CD14-positive monocyte (primary cell): ENCODE measurements at regions not wholly inside any gene's neighbourhood (a gene's known extent, or its start where the extent isn't known, plus 50 kb on each side); places are given as distances from the start of the nearest gene placed in this dataset.

Source experiments
- DNase-seq, 3 donors: peaks; one replicate each; pipeline ENCODE4 v3.0.0-alpha.2; 2011 to 2022
- H2AFZ ChIP-seq: 2 replicates; pipeline ENCODE4 v1.6.0; 2012; ENCODE audit warnings: mild to moderate bottlenecking, low read depth, low read length, inconsistent platforms; ENCODE audit not compliant: insufficient read depth, poor library complexity, severe bottlenecking
- H3K27ac ChIP-seq, 2 donors: 1 replicate in 1 of 2; 2 replicates in 1 of 2; pipeline ENCODE4 v1.5.1; 2012 to 2013; ENCODE audit warnings: low read length in 2 of 2, control low read depth in 1 of 2, inconsistent platforms in 1 of 2, low read depth in 1 of 2, mild to moderate bottlenecking in 1 of 2
- H3K27me3 ChIP-seq, 2 donors: one replicate each; pipeline versions ENCODE4 v1.6.0 to v1.6.1; 2011 to 2013; ENCODE audit warnings: low read length in 2 of 2; ENCODE audit not compliant: control insufficient read depth in 2 of 2, insufficient read depth in 2 of 2
- H3K36me3 ChIP-seq, 2 donors: replicated peaks in 1 of 2; 1 replicate in 1 of 2; 2 replicates in 1 of 2; pipeline versions ENCODE4 v1.5.1 to v1.6.1; 2012 to 2013; ENCODE audit warnings: low read length in 2 of 2, control low read depth in 1 of 2, inconsistent platforms in 1 of 2, mild to moderate bottlenecking in 1 of 2; ENCODE audit not compliant: insufficient read depth in 2 of 2, control insufficient read depth in 1 of 2
- H3K4me1 ChIP-seq, 2 donors: 1 replicate in 1 of 2; 2 replicates in 1 of 2; pipeline versions ENCODE4 v1.5.1 to v1.6.1; 2012 to 2013; ENCODE audit warnings: low read length in 2 of 2, control low read depth in 1 of 2, inconsistent platforms in 1 of 2, mild to moderate bottlenecking in 1 of 2, moderate library complexity in 1 of 2; ENCODE audit not compliant: insufficient read depth in 2 of 2, control insufficient read depth in 1 of 2
- H3K4me2 ChIP-seq: replicated peaks from 2 replicates; pipeline ENCODE3; 2012; ENCODE audit warnings: low read length, moderate library complexity, mild to moderate bottlenecking; ENCODE audit not compliant: poor library complexity, severe bottlenecking; ENCODE audit errors: extremely low read depth
- H3K4me3 ChIP-seq, 3 experiments: fragments of 200-600 bp in 1 of 3; sonication (generic) in 1 of 3; replicated peaks in 1 of 3; 1 replicate in 2 of 3; 2 replicates in 1 of 3; pipeline ENCODE4 v1.5.1; 2011 to 2013; ENCODE audit warnings: low read length in 3 of 3, mild to moderate bottlenecking in 3 of 3, control low read depth in 2 of 3, low read depth in 2 of 3, inconsistent platforms in 1 of 3, moderate library complexity in 1 of 3
- H3K79me2 ChIP-seq: 2 replicates; pipeline ENCODE4 v1.6.0; 2012; ENCODE audit warnings: mild to moderate bottlenecking, control low read depth, inconsistent platforms, low read length, moderate library complexity; ENCODE audit not compliant: insufficient read depth
- H3K9ac ChIP-seq: 2 replicates; pipeline ENCODE4 v1.6.0; 2017; ENCODE audit warnings: low read length, mild to moderate bottlenecking; ENCODE audit not compliant: insufficient read depth, poor library complexity, severe bottlenecking
- H3K9me3 ChIP-seq, 2 donors: replicated peaks in 1 of 2; 1 replicate in 1 of 2; 2 replicates in 1 of 2; pipeline versions ENCODE4 v1.5.1 to v1.6.1; 2012 to 2013; ENCODE audit warnings: low read length in 2 of 2, control low read depth in 1 of 2; ENCODE audit not compliant: control insufficient read depth in 1 of 2, insufficient read depth in 1 of 2
- H4K20me1 ChIP-seq: 2 replicates; pipeline ENCODE4 v1.6.0; 2012; ENCODE audit warnings: mild to moderate bottlenecking, low read length, control low read depth, moderate library complexity; ENCODE audit not compliant: insufficient read depth
- H3K27ac Mint-ChIP-seq, 7 donors: one replicate each; pipeline ENCODE4 v1.8.0; 2020; ENCODE audit warnings: mild to moderate bottlenecking in 7 of 7, mixed read lengths in 7 of 7, moderate library complexity in 6 of 7, inconsistent platforms in 2 of 7
- H3K27me3 Mint-ChIP-seq, 3 donors: one replicate each; pipeline ENCODE4 v1.8.0; 2021 to 2022; ENCODE audit warnings: low read depth in 3 of 3, mild to moderate bottlenecking in 3 of 3, mixed read lengths in 3 of 3, moderate library complexity in 3 of 3, inconsistent platforms in 1 of 3
- H3K36me3 Mint-ChIP-seq, 2 donors: one replicate each; pipeline ENCODE4 v1.8.0; 2020; ENCODE audit warnings: mixed read lengths in 2 of 2, inconsistent platforms in 1 of 2, mild to moderate bottlenecking in 1 of 2
- H3K4me1 Mint-ChIP-seq: one replicate; pipeline ENCODE4 v1.8.0; 2020; ENCODE audit warnings: mild to moderate bottlenecking, mixed read lengths
- H3K4me3 Mint-ChIP-seq, 2 donors: one replicate each; pipeline ENCODE4 v1.8.0; 2020; ENCODE audit warnings: mild to moderate bottlenecking in 2 of 2, mixed read lengths in 2 of 2, moderate library complexity in 1 of 2
- H3K9me3 Mint-ChIP-seq, 7 donors: one replicate each; pipeline ENCODE4 v1.8.0; 2020 to 2022; ENCODE audit warnings: mixed read lengths in 7 of 7, mild to moderate bottlenecking in 6 of 7, moderate library complexity in 6 of 7, inconsistent platforms in 2 of 7
- CTCF ChIP-seq: fragments of 200-600 bp; IDR thresholded peaks from one replicate; pipeline ENCODE4 v1.8.0; 2022; ENCODE audit warnings: antibody characterized with exemption, mild to moderate bottlenecking
- WGBS: methylation state at CpG from one replicate; pipeline ENCODE4 v1.1.5; 2013; ENCODE audit warnings: missing lambda C conversion rate; ENCODE audit not compliant: insufficient coverage; 5-methylcytosine and 5-hydroxymethylcytosine counted together
- intact Hi-C, 2 donors: fragments of 100-400 bp; cut with micrococcal nuclease; formaldehyde crosslinking; loops; one replicate each; pipeline versions ENCODE4 v1.15.0 to v1.15.1; 2023

- intact Hi-C loops, result no loop called here
- Histone ChIP-seq H3K9ac (no peak overlapping the region), H3K27ac (no peak overlapping the region), H3K4me2 (no peak overlapping the region), H3K4me1 (no peaks in the 10 kb centered on the region), H3K27me3 (no peaks in the 10 kb centered on the region), H2AFZ (no peak overlapping the region), H3K9me3 (peaks cover 0 to 11% of the 10 kb centered on the region in 2 donors), H3K79me2 (no peaks in the 10 kb centered on the region), H3K4me3 (no peak overlapping the region), H3K36me3 (no peaks in the 10 kb centered on the region), H4K20me1 (no peaks in the 10 kb centered on the region)
- peaks cover 0 to 6% (median 0%) of the 10 kb centered on the region in 7 donors for H3K9me3 Mint-ChIP-seq
- no peak for TF ChIP-seq CTCF
- H3K27me3 Mint-ChIP-seq, result no peaks in the 10 kb centered on the region
- DNase-seq, result no peak
- WGBS, result no CpG with 5 or more reads among the region's 1 CpG
- H3K4me3 Mint-ChIP-seq, result no peak overlapping the region
- no peak overlapping the region for H3K27ac Mint-ChIP-seq
- H3K4me1 Mint-ChIP-seq, result no peaks in the 10 kb centered on the region
- H3K36me3 Mint-ChIP-seq, result no peaks in the 10 kb centered on the region
Observed at GRCh38 chr13:86445206-86445605, 646.0 kb upstream of the SLITRK6 start.

- no peaks in the 10 kb centered on the region for H4K20me1 ChIP-seq
- H3K4me3 ChIP-seq, result no peak overlapping the region
- Mint-ChIP-seq H3K36me3 (no peaks in the 10 kb centered on the region), H3K9me3 (peaks cover 0 to 6% (median 0%) of the 10 kb centered on the region in 7 donors), H3K27me3 (no peaks in the 10 kb centered on the region), H3K4me1 (no peaks in the 10 kb centered on the region), H3K4me3 (no peak overlapping the region), H3K27ac (no peak overlapping the region)
- H3K9me3 ChIP-seq, result peaks cover 0 to 11% of the 10 kb centered on the region in 2 donors
- WGBS, result no CpG with 5 or more reads among the region's 3 CpGs
- intact Hi-C loops, result no loop called here
- no peaks in the 10 kb centered on the region for H3K36me3 ChIP-seq
- no peak overlapping the region for H3K4me2 ChIP-seq
- H3K27me3 ChIP-seq, result no peaks in the 10 kb centered on the region
- no peaks in the 10 kb centered on the region for H3K4me1 ChIP-seq
- H3K79me2 ChIP-seq, result no peaks in the 10 kb centered on the region
- H3K9ac ChIP-seq, result no peak overlapping the region
- no peak for TF ChIP-seq CTCF
- DNase-seq, result no peak
- no peak overlapping the region for H2AFZ ChIP-seq
- H3K27ac ChIP-seq, result no peak overlapping the region
Observed at GRCh38 chr13:86445672-86446071, 646.5 kb upstream of the SLITRK6 start.
